ENCODE measurements at regions not wholly inside any gene's neighbourhood (a gene's known extent, or its start where the extent isn't known, plus 50 kb on each side); places are given as distances from the start of the nearest gene placed in this dataset.

DNA sequence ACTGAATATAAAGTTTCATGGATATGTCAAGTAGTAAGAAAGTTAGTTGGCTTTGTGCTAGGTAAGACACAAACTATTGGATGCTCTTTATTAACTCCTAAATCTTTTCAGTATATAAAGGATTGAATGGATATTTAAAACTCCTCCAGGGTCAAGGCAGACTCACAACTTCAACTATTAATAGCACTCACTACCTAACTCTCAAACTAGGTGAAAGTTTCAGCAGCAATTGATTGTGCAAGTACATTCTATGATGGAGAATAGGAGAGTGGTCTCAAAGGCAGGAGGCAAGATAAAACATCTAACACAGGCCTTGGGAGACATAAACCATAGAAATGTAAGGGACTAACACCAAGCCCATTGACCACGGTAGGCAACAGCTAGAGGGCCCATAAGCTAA is 328.9 kb upstream of the CHAC2 start:
- no peak for DNase-seq

DNA sequence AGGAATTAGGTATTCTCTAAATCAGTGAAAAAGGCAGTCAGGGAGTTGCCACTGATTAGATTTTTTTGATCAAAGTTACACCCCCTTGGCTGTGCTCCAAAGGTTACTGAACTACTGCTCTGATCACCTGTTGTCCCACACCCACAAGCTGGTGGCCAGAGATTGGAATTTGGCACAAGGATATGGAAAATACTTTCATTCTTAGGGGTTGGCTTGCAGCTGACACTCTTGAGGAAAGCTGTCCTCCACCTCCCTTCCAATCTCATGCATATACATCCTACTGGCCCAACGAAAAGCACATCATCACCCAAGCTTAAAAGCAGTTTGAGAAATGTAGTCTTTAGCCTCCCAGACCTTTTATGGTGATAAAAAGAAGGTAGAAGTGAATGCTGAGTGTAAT is 329.5 kb upstream of the CHAC2 start:
- DNase-seq, result no peak

DNA sequence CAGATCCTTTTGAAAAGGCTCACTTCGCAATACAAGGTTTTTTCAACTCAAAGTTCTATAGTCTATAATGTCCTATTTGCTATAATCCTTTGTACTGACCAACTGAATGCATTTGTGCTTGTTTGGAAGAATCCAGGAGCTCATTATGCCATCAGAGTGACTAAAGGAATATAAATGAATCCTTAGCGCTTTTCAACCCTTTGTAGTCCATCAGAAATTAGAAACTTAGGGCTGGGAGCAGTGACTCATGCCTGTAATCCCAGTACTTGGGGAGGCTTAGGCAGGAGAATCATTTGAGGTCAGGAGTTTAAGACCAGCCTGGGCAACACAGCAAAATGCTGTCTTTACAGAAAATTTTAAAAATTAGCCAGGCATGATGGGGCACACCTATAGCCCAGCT is 330.2 kb upstream of the CHAC2 start:
- no peak for DNase-seq

DNA sequence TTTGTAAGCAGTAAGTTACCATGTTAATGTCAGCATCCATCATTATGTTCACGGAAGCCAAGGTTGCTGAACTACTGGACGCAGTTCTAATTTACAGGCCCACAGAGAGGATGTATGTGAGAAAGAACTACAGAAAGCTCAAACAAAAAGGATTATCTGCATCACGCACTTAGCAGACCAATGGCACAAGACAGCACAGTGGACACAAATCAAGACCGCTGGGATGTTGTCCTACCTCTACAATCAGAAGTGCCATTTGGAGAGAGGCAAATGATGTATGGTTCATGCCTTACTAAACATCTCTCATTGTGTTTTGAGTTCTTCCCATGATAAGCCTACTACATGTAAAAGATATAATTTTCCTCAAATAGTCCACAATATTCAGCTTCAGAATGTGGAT is 330.7 kb upstream of the CHAC2 start:
- DNase-seq, result no peak

DNA sequence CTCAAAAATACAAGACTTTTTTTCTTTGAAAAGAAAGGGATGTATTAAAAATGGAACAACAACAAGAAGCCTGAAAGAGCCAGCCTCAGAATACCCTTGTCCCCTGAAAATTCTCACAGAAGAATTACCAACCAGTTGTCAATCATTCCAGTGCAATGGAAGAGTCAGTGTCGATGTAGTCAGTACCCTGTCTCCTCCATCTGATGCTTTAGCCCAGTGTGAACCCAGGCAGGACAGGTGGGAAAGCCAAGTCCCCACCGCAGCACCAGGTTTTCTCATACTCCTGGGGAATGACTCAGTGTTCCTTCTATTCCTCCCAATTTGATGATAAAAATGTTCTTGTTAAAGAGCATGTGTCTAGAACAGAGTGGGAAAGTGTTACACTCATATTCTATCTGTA is 332.0 kb upstream of the CHAC2 start:
- no peak for DNase-seq

DNA sequence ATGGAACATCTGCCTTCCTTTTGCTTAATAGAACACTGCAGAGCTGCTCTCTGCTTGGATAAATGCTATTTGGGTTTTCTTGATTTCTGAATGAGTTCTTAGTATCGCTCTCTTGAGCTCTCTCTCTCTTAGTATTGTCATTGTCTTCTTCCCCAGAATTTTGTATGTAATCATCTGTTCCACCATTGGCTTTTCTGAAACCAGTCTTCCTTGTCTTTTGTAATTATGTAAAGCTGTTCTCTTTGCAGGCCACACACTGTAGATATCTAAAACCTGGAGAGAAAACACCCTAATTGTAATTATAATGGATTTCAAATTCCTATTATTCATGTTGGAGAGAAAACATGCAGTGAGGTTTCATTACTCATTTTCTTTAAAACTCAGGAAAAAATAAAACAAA is 333.1 kb upstream of the CHAC2 start:
- DNase-seq, result no peak

DNA sequence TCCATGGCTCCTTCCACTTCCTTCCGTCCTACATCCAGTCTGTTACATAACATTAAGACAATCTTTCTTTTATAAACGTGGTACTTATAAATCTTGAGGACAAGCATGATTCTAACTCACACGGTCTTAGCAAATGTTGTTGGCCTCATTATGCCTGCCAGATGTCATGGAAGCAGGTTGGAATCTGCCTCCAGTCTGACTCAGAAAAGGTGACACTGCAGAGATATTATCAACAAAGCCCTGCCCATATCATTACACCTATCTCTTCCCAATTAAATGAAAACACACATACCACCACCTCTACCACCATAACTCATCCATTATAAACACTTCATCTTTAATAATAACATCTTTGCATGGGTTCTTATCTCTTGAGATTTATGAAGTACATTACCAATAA is 334.7 kb upstream of the CHAC2 start:
- no peak for DNase-seq

DNA sequence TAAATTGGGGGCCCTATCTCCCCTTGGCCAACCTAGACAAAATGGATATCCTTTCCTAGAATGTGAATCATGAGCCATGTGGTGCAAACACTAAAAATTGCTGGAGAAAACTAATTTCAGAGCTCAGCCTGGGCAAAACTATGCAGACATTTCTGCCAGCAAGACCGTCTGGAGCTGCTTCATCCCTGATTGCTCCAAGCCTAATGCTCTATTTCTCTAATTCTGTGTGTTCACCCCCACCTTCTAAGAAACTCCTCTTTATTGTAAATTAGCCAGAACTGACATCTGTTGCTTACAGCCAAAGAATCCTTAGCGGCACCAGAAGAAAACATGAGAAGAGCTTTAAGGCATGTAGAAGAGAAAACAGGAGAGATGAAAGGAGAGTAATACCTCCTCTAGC is 337.7 kb upstream of the CHAC2 start:
- no peak for DNase-seq

DNA sequence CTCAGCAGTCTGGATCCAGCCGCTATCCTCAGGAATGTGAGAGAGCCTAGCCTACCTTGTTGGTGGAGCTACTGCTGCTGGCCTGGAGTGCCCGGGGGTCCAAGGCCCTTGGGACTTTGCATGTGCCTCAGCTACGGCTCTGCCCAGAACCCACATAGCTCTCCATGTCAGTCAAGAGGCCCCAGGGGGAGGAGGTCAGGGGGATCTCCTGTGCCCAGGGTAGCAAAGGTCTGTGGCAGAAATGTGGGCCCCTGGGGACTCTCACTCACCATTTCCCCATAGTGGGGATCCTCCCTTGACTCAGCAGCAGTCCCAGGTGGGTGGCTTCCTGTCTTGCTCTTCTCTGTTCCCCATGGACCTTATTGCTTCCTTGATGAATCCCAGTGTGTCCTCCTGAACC is 342.7 kb upstream of the CHAC2 start:
- no peak for DNase-seq

DNA sequence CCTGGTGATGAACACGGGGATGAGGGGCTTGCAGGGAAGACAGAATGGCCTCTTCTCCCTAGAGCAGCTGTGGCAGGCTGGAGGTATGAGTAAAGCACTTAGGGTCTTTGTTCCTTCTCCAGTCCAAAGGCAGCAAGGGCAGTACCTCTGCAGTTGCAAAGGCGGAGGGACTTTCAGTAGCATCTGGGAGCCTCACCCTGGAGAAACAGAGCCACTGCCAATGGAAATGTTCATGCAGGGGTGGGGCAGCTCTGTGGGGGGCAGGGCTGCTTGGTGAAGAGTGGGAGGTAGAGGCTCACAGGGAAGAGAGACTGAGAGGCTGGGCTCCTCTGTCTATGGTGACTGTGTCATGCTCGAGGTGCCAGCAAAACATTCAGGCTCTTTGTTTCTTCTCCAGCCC is 344.1 kb upstream of the CHAC2 start:
- DNase-seq, result no peak

DNA sequence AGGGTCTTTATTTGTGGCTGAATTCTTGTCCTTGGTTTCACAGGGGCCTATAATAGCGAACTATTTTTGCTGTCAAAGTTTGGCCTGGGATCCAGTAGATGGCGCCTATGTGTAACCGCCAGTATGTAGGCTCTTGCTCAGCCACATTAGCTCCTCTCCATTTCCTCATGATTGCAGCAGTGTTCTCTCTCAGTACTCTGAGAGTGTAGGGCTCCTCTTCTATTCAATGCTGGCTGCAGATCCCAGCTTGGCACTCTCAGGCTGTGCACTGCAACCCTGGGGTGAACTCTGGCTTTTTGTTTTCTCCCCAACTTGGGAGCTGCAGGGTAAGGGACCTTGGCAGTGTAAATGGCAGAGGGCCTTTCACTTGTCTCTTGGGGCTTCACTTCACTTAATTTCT is 344.6 kb upstream of the CHAC2 start:
- peak; percentile 18 for DNase-seq

DNA sequence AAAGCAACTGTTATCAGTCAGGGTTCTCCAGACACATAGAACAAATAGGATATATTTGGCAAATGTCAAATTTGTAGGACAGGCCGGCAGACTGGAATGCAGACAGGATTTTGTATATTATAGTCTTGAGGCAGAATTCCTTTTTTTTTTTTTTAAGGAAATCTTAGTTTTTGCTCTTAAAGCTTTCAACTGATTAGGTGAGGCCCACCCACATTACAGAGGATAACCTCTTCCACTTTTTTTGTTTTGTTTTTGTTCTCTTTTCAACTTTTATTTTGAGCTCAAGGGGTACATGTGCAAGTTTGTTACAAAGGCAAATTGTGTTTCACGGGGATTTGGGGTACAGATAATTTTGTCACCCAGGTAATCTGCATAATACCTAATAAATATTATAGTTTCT is 350.2 kb upstream of the CHAC2 start:
- DNase-seq, result no peak

DNA sequence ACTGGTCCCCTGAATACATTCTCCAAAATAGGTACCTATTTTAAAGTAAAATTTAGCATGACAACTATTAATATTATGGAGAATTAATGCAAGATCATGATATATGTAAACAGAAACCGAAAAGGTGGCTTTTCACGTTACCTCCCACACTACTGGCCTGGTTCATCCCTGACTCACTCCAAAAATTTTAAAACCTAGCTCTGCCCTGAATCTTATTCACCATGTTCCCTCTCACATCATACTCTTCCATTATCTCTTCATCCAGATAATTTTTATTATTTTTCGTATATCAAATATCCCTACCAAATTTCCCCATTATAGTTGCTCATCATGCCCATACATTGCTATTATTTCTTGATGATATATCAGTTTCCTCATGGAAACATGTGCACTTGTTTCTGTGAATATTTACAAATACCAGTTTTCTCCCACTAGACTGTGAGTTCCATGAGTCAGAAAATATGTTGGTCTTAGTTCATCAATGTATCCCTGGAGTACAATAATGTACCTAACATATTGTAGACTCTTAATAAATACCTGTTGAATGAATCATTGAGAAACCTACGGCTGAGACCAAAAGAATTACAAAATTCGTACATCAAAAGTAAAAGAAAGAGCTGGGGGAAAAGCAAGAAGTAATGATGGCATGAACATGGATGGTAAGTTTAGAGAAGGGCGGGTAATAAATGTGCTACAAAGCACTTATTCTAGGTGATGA is 360.1 kb upstream of the CHAC2 start:
- DNase-seq, result no peak

DNA sequence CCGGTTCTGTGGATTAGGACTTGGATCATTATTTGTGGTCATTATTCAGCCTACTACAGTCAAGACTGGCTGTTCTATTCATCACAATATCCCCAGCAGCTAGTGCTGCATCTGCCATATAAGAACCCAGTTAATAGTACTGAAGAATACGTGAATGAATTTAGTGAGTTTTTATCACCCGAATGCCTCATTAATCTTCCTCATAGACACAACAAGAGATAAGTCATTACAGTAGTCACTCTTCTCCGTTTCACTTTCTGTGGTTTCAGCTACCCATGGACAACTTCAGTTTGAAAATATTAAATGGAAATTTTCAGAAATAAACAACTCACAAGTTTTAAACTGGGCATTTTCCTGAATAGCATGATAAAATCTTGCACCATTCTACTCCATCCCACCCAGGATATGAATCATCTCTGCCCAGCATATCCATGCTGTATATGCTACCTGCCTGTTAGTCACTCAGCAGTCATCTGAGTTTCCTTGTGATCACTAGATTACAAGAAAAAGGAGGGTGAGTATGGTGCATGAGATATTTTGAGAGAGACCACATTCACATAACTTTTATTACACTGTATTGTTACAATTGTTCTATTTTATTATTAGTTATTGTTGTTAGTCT is 363.7 kb upstream of the CHAC2 start:
- no peak for DNase-seq

DNA sequence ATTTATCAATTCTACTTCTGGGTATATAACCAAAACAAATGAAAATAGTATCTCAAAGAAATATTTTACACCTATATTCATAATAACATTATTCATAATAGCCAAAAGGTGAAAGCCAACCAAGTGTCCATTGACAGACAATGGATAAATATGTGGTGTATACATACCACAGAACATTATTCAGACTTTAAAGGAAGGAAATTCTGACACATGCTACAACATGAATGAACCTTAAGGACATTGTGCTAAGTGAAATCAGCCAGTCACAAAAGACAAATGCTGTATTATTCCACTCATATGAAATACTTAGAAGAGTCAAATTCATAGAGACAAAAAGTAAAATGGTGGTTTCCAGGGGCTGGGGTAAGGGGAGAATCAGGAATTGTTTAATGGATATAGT is 370.5 kb upstream of the CHAC2 start:
- DNase-seq, result no peak

DNA sequence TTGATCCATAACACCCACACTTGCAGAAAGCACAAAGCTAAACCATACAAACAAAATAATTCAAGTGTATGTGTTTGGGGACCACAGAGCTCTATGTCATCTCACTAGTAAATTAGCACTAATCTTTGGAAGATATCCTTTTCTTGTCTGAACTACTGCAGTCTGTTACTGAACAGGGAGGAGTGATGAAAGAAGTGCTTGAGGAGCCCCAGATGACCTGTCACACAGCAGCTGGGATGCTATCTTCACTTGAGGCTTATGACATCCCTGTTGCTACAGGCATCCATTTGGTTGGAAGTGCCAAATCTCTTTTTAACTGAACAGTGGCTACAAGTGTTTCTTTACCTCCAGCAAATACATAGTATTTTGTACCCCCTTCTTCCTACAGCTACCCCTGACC is 386.3 kb upstream of the CHAC2 start:
- no peak for DNase-seq

DNA sequence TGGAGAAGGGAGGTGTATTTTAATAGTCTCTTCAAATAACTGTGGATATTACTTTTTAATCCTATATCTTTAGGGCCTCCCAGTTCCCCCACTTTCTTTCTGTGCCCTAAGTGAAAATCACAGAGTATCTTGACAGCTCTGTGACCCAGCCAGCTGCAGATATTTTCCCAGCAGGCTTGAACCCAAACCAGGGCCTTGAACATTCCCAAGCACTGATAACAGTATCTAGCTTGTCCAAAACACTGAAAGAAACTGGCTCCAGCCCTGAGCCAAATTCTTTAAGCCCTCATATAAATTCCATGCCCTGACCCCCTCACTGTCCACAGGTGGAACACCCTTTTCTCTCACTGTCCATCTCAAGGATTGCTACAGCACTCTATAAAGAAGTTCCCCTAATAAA is 388.1 kb upstream of the CHAC2 start:
- DNase-seq, result no peak

DNA sequence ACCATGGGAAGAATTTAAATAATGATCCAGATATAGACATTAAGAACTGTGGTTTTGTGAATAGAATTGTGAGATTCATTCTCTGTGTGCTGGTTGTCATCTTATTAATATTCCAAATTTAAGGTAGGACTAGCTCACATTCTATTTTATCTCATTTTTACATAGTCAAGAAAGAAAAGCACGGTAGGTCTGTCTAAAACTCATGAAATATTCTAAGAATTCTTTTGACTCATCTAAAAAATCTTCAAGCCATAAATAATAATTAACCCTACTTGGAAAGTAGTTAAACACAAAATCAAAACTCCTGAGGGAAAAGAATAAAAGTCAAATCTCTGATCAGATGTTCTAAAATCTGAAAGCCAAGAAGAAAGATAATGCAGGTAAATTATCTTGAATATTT is 388.8 kb upstream of the CHAC2 start:
- no peak for DNase-seq

DNA sequence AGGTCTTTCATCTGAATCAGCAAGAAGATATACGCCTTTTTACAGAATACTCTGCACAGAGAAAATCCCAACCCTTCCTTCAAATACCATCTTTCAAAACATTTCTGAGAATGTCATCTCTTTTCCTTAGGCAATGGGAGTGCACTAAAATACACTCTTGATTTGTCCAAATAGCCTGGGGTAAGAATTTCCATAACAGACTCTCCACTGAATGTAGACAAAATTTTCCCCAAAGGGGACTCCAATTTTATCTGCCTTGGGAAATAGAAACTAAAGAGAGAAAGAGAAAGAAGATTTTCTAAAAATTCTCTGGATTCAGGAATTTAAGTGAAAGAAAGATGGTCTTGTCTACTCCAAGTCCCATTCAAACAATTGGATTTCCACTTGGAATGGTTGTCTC is 394.5 kb upstream of the CHAC2 start:
- DNase-seq, result no peak

DNA sequence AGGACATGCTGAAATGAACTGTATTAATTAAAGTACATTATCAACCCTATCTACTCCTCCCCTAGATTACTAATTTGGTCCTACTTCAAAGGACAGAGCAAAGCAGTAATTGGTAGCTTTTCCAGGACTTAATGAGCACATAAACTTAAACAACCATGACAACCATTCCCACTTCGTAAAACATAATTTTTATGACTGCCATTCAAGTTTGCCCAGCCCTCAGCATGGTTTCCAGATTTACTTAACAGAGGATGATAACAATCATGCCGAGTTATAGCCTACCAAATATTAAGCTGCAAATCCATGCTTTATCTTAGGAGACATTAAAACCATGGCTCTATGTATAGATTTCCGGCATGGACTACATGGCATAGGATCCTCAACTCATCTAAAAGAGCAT is 401.1 kb upstream of the CHAC2 start:
- no peak for DNase-seq

DNA sequence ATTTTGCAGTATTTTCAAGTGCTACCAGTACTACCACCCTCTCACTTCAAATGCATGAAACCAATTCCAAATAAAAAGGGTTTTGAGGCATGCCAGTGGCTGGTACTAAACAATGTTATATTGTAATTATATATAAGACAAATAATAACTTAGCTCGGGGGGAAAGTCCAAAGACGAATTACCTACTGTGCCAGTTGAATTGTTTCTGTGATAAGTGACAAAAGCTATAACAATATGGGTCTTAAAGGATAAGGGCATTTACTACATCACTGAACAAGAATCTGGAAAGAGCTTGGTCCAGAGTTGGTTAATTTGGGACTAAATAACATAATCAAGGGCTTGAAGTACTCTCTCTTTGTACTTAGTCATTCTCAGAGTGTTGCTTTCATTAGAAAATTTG is 404.7 kb upstream of the CHAC2 start:
- no peak for DNase-seq

DNA sequence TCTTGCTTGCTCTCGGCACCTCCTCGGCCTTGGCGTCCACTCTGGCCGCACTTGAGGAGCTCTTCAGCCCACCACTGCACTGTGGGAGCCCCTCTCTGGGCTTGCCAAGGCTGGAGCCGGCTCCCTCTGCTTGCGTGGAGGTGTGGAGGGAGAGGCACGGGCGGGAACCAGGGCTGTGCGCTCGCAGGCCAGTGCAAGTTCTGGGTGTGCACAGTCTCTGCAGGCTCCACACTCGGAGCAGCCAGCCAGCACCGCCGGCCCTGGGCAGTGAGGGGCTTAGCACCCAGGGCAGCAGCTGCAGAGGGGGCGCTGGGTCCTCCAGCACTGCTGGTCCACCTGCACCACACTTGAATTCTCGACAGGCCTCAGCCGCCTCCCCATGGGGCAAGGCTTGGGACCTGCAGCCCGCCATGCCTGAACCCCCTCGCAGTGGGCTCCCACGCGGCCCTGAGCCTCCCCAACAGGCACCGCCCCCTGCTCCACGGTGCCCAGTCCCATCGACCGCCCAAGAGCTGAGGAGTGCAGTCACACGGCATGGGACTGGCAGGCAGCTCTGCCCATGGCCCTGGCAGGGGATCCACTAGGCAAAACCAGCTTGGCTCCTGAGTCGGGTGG is 411.2 kb upstream of the CHAC2 start:
- no peak for DNase-seq

DNA sequence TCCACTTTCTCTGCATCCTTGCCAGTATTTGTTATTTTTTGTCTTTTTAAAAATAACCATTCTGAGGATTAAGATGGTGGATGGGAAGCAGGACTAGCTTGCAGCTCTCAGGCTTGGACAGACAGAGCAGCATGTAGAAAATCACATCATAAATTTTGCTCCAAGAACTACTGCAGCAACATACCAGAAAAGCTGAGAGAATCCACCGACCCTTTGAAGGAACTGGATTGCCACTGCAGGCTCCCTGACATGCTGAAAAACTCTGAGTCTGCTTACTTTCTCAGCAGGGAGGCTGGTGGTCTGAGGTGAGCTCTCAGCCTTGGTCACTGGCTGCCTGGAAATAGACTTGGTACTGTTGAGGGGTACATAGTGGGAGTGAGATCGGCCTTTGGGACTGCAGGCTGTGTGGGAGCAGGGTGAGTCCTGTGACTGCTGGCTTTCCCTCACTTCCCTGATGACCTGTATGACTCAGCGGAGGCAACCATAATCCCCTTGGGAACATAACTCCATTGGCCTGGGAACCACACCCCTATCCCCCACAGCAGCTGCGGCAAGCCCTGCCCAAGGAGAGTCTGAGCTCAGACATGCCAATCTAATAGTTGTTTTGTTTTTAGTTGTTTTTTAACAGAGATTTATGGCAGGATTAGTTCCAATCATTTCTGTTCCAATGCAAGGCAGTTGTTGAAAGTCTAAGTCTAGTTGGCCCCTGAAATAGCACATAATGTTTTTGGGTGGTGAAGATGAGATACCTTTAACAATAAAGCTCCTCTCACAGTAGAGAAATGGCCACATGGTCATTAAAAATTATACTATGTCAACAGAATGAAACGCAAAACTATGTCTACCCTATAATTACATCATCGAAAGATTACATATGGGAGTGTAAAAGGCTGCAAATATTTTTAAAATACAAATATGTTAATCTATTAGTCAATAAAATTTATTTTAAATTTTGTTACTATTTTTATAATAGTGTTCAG is 414.2 kb upstream of the CHAC2 start:
- DNase-seq, result no peak

DNA sequence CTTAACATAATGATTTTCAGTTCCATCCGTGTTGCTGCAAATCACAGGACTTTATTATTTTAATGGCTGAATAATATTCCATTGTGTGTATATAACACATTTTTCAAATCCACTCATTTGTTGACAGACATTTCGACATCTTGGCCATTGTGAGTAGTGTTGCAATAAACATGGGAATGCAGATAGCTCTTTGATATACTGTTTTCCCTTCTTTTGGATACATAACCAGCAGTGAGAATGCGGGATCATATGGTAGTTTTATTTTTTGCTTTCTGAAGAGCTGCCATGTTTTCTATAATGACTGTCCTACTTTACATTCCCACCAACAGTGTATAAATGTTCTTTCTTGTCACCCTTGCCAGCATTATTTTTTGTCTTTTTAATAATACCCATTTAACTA is 420.3 kb upstream of the CHAC2 start:
- DNase-seq, result no peak

Data from stimulated activated CD4-positive, alpha-beta T cell treated with anti-CD3 and anti-CD28 coated beads, Interleukin-15, amount 100 ng/mL, for 24 hours (primary cell).